ENCODE measurements at regions not wholly inside any gene's neighbourhood (a gene's known extent, or its start where the extent isn't known, plus 50 kb on each side); places are given as distances from the start of the nearest gene placed in this dataset.
A peak's percentile ranks its signal among the peaks of the same experiment; 100 is the strongest.

- Histone ChIP-seq H3K4me2 (ENCODE audit: extremely low read depth, insufficient read depth, low read length) (no peak overlapping the region), H3K4me1 (ENCODE audit: control insufficient read depth, extremely low read depth, insufficient read depth, low read length) (no peaks in the 10 kb centered on the region), H3K36me3 (ENCODE audit: control insufficient read depth, insufficient read depth, low read length) (no peaks in the 10 kb centered on the region), H3K27ac (ENCODE audit: insufficient read depth, low read length) (no peak overlapping the region), H3K9me3 (ENCODE audit: control insufficient read depth, insufficient read depth, low read depth, low read length) (no peaks in the 10 kb centered on the region), H3K9ac (ENCODE audit: insufficient read depth, low read length) (no peak overlapping the region), H3K4me3 (replicated peaks in 1 of 4; ENCODE audit: control extremely low read depth in 1 of 4, insufficient read depth in 1 of 4, low read depth in 3 of 4, low read length in 4 of 4) (no peak overlapping the region), H3K79me2 (ENCODE audit: control insufficient read depth, insufficient read depth, low read length) (no peaks in the 10 kb centered on the region), H3K27me3 (ENCODE audit: control insufficient read depth, insufficient read depth, low read length) (no peaks in the 10 kb centered on the region), H2AFZ (ENCODE audit: low read length) (no peak overlapping the region), H4K20me1 (ENCODE audit: control insufficient read depth, extremely low read depth, insufficient read depth, low read length) (no peaks in the 10 kb centered on the region)
- DNase-seq (ENCODE audit: low read depth in 2 of 2) = peak; percentile 17 to 60
- TF ChIP-seq EZH2 (IDR thresholded peaks at IDR 0.05; ENCODE audit: low read length, missing control alignments) = no peak
- no peak for TF ChIP-seq CTCF (conservative IDR thresholded peaks at IDR 0.05 in 1 of 2, IDR thresholded peaks at IDR 0.05 in 1 of 2; ENCODE audit: low read depth in 1 of 2, low read length in 2 of 2)
Measured at GRCh38 chr13:36752673-36753072, 66.3 kb upstream of the RFXAP start.

- Histone ChIP-seq H3K27ac (ENCODE audit: insufficient read depth, low read length) (no peak overlapping the region), H3K9ac (ENCODE audit: insufficient read depth, low read length) (no peak overlapping the region), H3K79me2 (ENCODE audit: control insufficient read depth, insufficient read depth, low read length) (no peaks in the 10 kb centered on the region), H2AFZ (ENCODE audit: low read length) (no peak overlapping the region), H3K36me3 (ENCODE audit: control insufficient read depth, insufficient read depth, low read length) (no peaks in the 10 kb centered on the region), H4K20me1 (ENCODE audit: control insufficient read depth, extremely low read depth, insufficient read depth, low read length) (no peaks in the 10 kb centered on the region), H3K4me1 (ENCODE audit: control insufficient read depth, extremely low read depth, insufficient read depth, low read length) (no peaks in the 10 kb centered on the region), H3K4me3 (replicated peaks in 1 of 4; ENCODE audit: control extremely low read depth in 1 of 4, insufficient read depth in 1 of 4, low read depth in 3 of 4, low read length in 4 of 4) (no peak overlapping the region), H3K4me2 (ENCODE audit: extremely low read depth, insufficient read depth, low read length) (no peak overlapping the region), H3K27me3 (ENCODE audit: control insufficient read depth, insufficient read depth, low read length) (no peaks in the 10 kb centered on the region), H3K9me3 (ENCODE audit: control insufficient read depth, insufficient read depth, low read depth, low read length) (no peaks in the 10 kb centered on the region)
- DNase-seq (ENCODE audit: low read depth in 2 of 2) = no peak
- TF ChIP-seq CTCF (conservative IDR thresholded peaks at IDR 0.05 in 1 of 2, IDR thresholded peaks at IDR 0.05 in 1 of 2; ENCODE audit: low read depth in 1 of 2, low read length in 2 of 2) (no peak), EZH2 (IDR thresholded peaks at IDR 0.05; ENCODE audit: low read length, missing control alignments) (no peak)
Measured at GRCh38 chr13:36753176-36753575, 65.8 kb upstream of the RFXAP start.

- Histone ChIP-seq H3K9ac (ENCODE audit: insufficient read depth, low read length) (no peak overlapping the region), H3K27ac (ENCODE audit: insufficient read depth, low read length) (no peak overlapping the region), H3K36me3 (ENCODE audit: control insufficient read depth, insufficient read depth, low read length) (no peaks in the 10 kb centered on the region), H4K20me1 (ENCODE audit: control insufficient read depth, extremely low read depth, insufficient read depth, low read length) (no peaks in the 10 kb centered on the region), H2AFZ (ENCODE audit: low read length) (no peak overlapping the region), H3K9me3 (ENCODE audit: control insufficient read depth, insufficient read depth, low read depth, low read length) (no peaks in the 10 kb centered on the region), H3K4me1 (ENCODE audit: control insufficient read depth, extremely low read depth, insufficient read depth, low read length) (no peaks in the 10 kb centered on the region), H3K27me3 (ENCODE audit: control insufficient read depth, insufficient read depth, low read length) (no peaks in the 10 kb centered on the region), H3K4me2 (ENCODE audit: extremely low read depth, insufficient read depth, low read length) (no peak overlapping the region), H3K79me2 (ENCODE audit: control insufficient read depth, insufficient read depth, low read length) (no peaks in the 10 kb centered on the region), H3K4me3 (replicated peaks in 1 of 4; ENCODE audit: control extremely low read depth in 1 of 4, insufficient read depth in 1 of 4, low read depth in 3 of 4, low read length in 4 of 4) (no peak overlapping the region)
- TF ChIP-seq EZH2 (IDR thresholded peaks at IDR 0.05; ENCODE audit: low read length, missing control alignments) (no peak), CTCF (conservative IDR thresholded peaks at IDR 0.05 in 1 of 2, IDR thresholded peaks at IDR 0.05 in 1 of 2; ENCODE audit: low read depth in 1 of 2, low read length in 2 of 2) (no peak)
- no peak for DNase-seq (ENCODE audit: low read depth in 2 of 2)
Measured at GRCh38 chr13:36758345-36758744, 60.7 kb upstream of the RFXAP start.
